ENCODE measurements at regions not wholly inside any gene's neighbourhood (a gene's known extent, or its start where the extent isn't known, plus 50 kb on each side); places are given as distances from the start of the nearest gene placed in this dataset.

DNA sequence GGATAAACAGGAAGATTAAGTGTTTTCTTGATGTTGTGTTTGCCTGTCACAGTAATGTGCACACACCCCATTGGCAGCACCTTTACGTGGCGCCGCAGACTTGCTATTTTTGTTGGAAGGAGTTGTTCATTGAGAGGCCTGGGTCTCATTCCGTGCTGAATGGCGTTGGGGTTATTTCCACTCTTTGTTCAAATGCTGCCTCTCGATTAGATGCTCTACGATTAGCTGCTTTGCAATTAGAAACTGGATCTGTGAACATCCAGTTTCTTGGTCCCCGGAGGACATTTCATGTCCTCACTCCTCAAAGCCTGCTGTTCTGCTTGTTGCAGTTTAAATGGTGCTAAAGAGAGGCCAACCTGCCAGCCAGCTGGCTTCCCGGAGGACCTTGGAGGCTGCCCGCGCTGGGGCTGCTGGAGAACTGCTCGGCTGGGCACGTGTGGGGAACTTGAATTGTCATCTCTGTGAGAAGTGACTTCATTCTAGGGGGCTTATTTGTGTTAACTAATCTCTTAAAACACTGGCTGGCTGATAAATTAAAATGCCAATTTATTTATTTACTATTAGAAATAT lies 117.4 kb upstream of the NABP1 start:
- TF ChIP-seq, protein P1, sequence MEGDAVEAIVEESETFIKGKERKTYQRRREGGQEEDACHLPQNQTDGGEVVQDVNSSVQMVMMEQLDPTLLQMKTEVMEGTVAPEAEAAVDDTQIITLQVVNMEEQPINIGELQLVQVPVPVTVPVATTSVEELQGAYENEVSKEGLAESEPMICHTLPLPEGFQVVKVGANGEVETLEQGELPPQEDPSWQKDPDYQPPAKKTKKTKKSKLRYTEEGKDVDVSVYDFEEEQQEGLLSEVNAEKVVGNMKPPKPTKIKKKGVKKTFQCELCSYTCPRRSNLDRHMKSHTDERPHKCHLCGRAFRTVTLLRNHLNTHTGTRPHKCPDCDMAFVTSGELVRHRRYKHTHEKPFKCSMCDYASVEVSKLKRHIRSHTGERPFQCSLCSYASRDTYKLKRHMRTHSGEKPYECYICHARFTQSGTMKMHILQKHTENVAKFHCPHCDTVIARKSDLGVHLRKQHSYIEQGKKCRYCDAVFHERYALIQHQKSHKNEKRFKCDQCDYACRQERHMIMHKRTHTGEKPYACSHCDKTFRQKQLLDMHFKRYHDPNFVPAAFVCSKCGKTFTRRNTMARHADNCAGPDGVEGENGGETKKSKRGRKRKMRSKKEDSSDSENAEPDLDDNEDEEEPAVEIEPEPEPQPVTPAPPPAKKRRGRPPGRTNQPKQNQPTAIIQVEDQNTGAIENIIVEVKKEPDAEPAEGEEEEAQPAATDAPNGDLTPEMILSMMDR (IDR thresholded peaks at IDR 0.05; ENCODE audit: extremely low read depth in 1 of 2, insufficient read depth in 1 of 2, low read depth in 1 of 2, low read length in 2 of 2) = no peak
- TF ChIP-seq POLR2A (IDR thresholded peaks at IDR 0.05; ENCODE audit: low read depth, low read length) = no peak
- TF ChIP-seq, protein P2, sequence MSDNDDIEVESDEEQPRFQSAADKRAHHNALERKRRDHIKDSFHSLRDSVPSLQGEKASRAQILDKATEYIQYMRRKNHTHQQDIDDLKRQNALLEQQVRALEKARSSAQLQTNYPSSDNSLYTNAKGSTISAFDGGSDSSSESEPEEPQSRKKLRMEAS (IDR thresholded peaks at IDR 0.05; ENCODE audit: insufficient read depth, insufficient read length) = no peak
- TF ChIP-seq EZH2 (IDR thresholded peaks at IDR 0.05; ENCODE audit: borderline replicate concordance, low read depth, low read length, severe bottlenecking) = no peak
- TF ChIP-seq POLR2AphosphoS5 (IDR thresholded peaks at IDR 0.05; ENCODE audit: insufficient read depth, low read depth, low read length) = no peak
- TF ChIP-seq JUN (IDR thresholded peaks at IDR 0.05; ENCODE audit: borderline replicate concordance, insufficient read depth, insufficient read length, low read depth) = no peak
- no peak for TF ChIP-seq MYC (IDR thresholded peaks at IDR 0.05; ENCODE audit: low read depth, low read length)

Measured in endothelial cell of umbilical vein (primary cell).